Pancreas (tissue), 10 donors: ENCODE measurements at regions not wholly inside any gene's neighbourhood (a gene's known extent, or its start where the extent isn't known, plus 50 kb on each side); places are given as distances from the start of the nearest gene placed in this dataset.
A peak's percentile ranks its signal among the peaks of the same experiment; 100 is the strongest.

Experiments
- ATAC-seq, 4 donors: fragments of 200-7000 bp; cut with Tn5 transposase; one replicate each; pipeline versions ENCODE4 v1.8.0 to v1.9.1; 2020; ENCODE audit warnings: mild to moderate bottlenecking in 4 of 4, moderate library complexity in 4 of 4
- DNase-seq, 6 donors: peaks; one replicate each; pipeline ENCODE4 v3.0.0-alpha.2; 2020
- FAIRE-seq: peaks from 2 replicates; lab custom pipeline; 2012; peaks lifted over from hg19 to GRCh38; lab: Jason Lieb, UNC
- H3K27ac ChIP-seq, 4 donors: fragments of 200-600 bp; sonication (generic); 1 replicate in 3 of 4; 2 replicates in 1 of 4; pipeline versions ENCODE4 v1.5.0 to v1.8.0; 2020
- H3K27me3 ChIP-seq, 4 donors: fragments of 200-600 bp; one replicate each; pipeline ENCODE4 v1.8.0; 2021
- H3K36me3 ChIP-seq, 3 donors: fragments of 200-600 bp; sonication (generic) in 1 of 3; one replicate each; pipeline versions ENCODE4 v1.5.0 to v1.8.0; 2020 to 2021
- H3K4me1 ChIP-seq, 3 donors: fragments of 200-600 bp; one replicate each; pipeline ENCODE4 v1.8.0; 2021
- H3K4me3 ChIP-seq, 4 donors: fragments of 200-600 bp; sonication (generic) in 2 of 4; one replicate each; pipeline versions ENCODE4 v1.5.0 to v1.8.0; 2020 to 2021
- H3K9me3 ChIP-seq, 4 donors: fragments of 200-600 bp; one replicate each; pipeline ENCODE4 v1.8.0; 2021
- WGBS, 2 donors: extraction: QIAGEN DNeasy Blood & Tissue Kit; methylation state at CpG; one replicate each; pipeline ENCODE4 v1.1.7; 2013; 5-methylcytosine and 5-hydroxymethylcytosine counted together
- intact Hi-C, 3 donors: fragments of 100-400 bp; cut with DNase I; formaldehyde crosslinking; loops; one replicate each; pipeline versions ENCODE4 v1.11.1 to v1.14.2; 2022
- TF ChIP-seq, protein P1 (sequence below), 4 donors: fragments of 200-600 bp; sonication (generic) in 3 of 4; IDR thresholded peaks; one replicate each; pipeline versions ENCODE4 v1.5.0 to v1.8.0; 2021; ENCODE audit warnings: antibody characterized with exemption in 4 of 4
- donor health status: healthy with polysubstance abuse.
- donor health status: DM: no; HTN: no; CAD: no; lungs with moderate emphysema.
- donor health status: DM: no; HTN: no; CAD: no.
- donor health status: control.
- donor health status: control.
- donor health status: Bipolar disorder and iron deficiency.
- donor health status: DM: yes; HTN: yes; CAD: no.
- donor health status: DM: no; HTN: no; CAD: no.
- donor health status: DM: no; HTN: no; CAD: no.
- donor health status: DM: yes; HTN: yes; CAD: no.

- TF ChIP-seq, protein P1, sequence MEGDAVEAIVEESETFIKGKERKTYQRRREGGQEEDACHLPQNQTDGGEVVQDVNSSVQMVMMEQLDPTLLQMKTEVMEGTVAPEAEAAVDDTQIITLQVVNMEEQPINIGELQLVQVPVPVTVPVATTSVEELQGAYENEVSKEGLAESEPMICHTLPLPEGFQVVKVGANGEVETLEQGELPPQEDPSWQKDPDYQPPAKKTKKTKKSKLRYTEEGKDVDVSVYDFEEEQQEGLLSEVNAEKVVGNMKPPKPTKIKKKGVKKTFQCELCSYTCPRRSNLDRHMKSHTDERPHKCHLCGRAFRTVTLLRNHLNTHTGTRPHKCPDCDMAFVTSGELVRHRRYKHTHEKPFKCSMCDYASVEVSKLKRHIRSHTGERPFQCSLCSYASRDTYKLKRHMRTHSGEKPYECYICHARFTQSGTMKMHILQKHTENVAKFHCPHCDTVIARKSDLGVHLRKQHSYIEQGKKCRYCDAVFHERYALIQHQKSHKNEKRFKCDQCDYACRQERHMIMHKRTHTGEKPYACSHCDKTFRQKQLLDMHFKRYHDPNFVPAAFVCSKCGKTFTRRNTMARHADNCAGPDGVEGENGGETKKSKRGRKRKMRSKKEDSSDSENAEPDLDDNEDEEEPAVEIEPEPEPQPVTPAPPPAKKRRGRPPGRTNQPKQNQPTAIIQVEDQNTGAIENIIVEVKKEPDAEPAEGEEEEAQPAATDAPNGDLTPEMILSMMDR (IDR thresholded peaks at IDR 0.05) = no peak
- Histone ChIP-seq H3K4me3 (no peak overlapping the region), H3K9me3 (no peaks in the 10 kb centered on the region), H3K4me1 (peaks cover 0 to 19% (median 10%) of the 10 kb centered on the region in 3 donors), H3K27ac (peak overlapping the region in 2 of 4 donors; percentile 35 to 40), H3K36me3 (no peaks in the 10 kb centered on the region), H3K27me3 (no peaks in the 10 kb centered on the region)
- ATAC-seq (peak; percentile 94 to 96 (median 95)), FAIRE-seq (peak; percentile 39), DNase-seq (peak in 3 of 6 donors; percentile 44 to 58 (median 53))
- WGBS, 2 donors = 13 to 16% methylated on average over 9 of the region's 9 CpGs
- intact Hi-C loops = no loop called here
These were observed 65.1 kb upstream of the TOX3 start for GRCh38 chr16:52611817-52612673.

GRCh38 chr16:52603015-52603414 is 56.1 kb upstream of the TOX3 start:
- intact Hi-C loops = no loop called here
- DNase-seq (peak in 4 of 6 donors; percentile 26 to 54 (median 46)), FAIRE-seq (no peak)

DNA sequence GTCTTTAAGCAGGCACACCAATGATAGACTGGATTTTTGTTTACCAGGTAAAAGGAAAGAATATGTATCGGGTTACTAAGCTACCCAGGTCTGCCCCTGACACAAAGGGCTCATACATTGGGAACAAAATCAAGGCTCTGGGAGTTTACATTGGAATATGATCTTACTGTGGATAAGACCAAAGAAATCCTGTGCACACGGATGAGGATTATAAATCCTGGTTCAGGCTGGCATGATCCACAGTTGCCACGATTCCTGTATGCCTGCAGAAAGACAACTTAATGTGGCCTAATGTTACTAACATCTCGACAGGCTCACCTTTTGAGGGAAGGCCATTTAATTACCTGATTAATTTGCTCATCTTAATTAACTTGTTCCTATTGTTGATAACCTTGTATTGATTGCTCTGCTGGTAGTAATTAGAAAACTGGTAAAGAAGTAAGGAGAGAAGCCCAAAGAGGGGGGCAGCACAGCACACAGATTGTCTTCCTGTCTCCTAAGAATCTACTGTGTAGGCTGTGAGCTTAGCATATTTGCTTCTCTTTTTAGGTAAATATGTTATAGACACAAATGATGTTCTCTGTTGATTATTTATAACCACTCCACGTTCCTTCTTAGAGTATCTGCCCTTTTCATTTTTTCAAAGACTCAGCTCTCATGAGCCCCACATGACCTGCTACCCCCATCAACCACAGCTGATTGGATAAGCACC is 51.0 kb upstream of the TOX3 start:
- intact Hi-C loops = no loop called here
- H3K9me3 ChIP-seq = no peaks in the 10 kb centered on the region
- 36 to 47% methylated on average over 5 of the region's 5 CpGs for WGBS, 2 donors
- no peak overlapping the region for H3K4me3 ChIP-seq
- H3K27ac ChIP-seq = peak overlapping the region in 1 of 4 donors; percentile 62
- TF ChIP-seq, protein P1 (IDR thresholded peaks at IDR 0.05) = no peak
- ATAC-seq (peak; percentile 38 to 97 (median 92)), DNase-seq (peak in 1 of 6 donors; percentile 39), FAIRE-seq (no peak)
- no peaks in the 10 kb centered on the region for H3K36me3 ChIP-seq
- peaks cover 0 to 6% (median 0%) of the 10 kb centered on the region in 3 donors for H3K4me1 ChIP-seq
- no peaks in the 10 kb centered on the region for H3K27me3 ChIP-seq

More at GRCh38 chr16:52603015-52603414, 56.1 kb upstream of the TOX3 start:
- Histone ChIP-seq H3K27me3 (no peaks in the 10 kb centered on the region), H3K36me3 (no peaks in the 10 kb centered on the region), H3K4me1 (peaks cover 0 to 9% (median 0%) of the 10 kb centered on the region in 3 donors), H3K4me3 (no peak overlapping the region), H3K9me3 (no peaks in the 10 kb centered on the region), H3K27ac (no peak overlapping the region)
- 36 to 44% methylated on average over 1 of the region's 1 CpG for WGBS, 2 donors
- TF ChIP-seq, protein P1 (IDR thresholded peaks at IDR 0.05) = no peak
- peak; percentile 69 to 89 (median 76) for ATAC-seq

DNA sequence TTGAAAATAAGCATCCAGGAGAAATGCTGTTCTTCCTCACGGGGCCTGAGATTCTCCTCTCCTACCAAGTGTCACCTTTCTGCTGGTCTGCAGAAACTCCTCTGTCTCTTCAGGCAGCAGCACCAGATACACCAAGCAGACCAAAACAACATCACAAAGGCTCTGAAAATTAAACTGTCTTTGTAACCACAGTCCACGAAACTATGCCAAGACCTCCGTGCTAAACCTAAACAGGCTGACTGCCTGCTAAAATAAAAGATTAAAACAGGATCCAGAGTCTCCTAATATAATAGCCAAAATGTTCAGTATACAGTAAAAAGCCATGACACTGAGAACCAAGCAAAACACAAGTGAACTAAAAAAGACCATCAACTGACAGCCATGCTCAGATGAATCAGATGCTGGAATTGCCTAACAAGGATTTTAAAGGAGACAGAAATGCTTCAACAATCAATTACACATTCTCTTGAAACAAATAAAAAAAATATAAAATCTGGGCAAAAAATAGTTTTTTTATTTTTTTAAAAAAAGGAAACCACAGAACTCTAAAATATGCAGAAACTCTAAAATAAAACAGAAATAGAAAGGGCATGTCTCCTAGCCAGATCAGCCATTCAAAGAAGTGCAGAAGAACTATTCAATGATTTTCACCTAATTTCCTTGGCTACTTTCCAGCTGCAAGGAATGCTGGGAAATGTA is 50.3 kb upstream of the TOX3 start:
- peak in 1 of 4 donors; percentile 29 for ATAC-seq
- TF ChIP-seq, protein P1 (IDR thresholded peaks at IDR 0.05) = no peak
- WGBS, 2 donors = 70 to 74% methylated on average over 3 of the region's 3 CpGs
- peak; percentile 70 for FAIRE-seq
- peak in 1 of 6 donors; percentile 16 for DNase-seq
- no peaks in the 10 kb centered on the region for H3K4me1 ChIP-seq
- no peaks in the 10 kb centered on the region for H3K36me3 ChIP-seq
- no peaks in the 10 kb centered on the region for H3K9me3 ChIP-seq
- H3K4me3 ChIP-seq = no peak overlapping the region
- H3K27me3 ChIP-seq = no peaks in the 10 kb centered on the region
- no peak overlapping the region for H3K27ac ChIP-seq
- intact Hi-C loops = no loop called here
